ENCODE measurements at regions not wholly inside any gene's neighbourhood (a gene's known extent, or its start where the extent isn't known, plus 50 kb on each side); places are given as distances from the start of the nearest gene placed in this dataset.

DNA sequence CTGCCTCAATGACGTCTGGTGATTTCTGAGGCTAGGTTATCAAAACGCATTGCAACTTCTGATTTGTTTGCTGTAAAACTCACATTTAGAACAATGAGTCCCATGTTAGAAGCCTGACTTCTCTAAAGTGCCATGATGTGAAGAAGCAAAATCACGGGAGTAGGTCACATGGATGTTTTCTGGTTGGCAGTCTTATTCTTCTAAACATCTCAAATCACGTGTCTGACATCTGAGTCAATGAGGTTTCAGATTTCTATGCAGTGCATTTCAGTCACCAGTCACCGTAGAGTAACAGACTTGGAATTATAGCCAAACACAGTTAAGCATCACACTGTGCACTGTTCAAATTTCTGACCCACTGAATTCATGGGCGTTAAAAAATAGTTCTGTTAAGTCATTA, 482.1 kb downstream of the TMA16 start:
- no peak overlapping the region for H3K4me3 ChIP-seq (ENCODE audit: low read depth, low read length)
- TF ChIP-seq POLR2A (IDR thresholded peaks at IDR 0.05; ENCODE audit: extremely low read depth, insufficient read length), result no peak
- TF ChIP-seq CTCF (IDR thresholded peaks at IDR 0.05; ENCODE audit: low read depth, low read length), result no peak
- no peak for TF ChIP-seq MAX (IDR thresholded peaks at IDR 0.05; ENCODE audit: low read depth, low read length)
- no peak for TF ChIP-seq MYC (IDR thresholded peaks at IDR 0.05; ENCODE audit: low read depth, low read length)
- no peak for DNase-seq (ENCODE audit: low read depth)

DNA sequence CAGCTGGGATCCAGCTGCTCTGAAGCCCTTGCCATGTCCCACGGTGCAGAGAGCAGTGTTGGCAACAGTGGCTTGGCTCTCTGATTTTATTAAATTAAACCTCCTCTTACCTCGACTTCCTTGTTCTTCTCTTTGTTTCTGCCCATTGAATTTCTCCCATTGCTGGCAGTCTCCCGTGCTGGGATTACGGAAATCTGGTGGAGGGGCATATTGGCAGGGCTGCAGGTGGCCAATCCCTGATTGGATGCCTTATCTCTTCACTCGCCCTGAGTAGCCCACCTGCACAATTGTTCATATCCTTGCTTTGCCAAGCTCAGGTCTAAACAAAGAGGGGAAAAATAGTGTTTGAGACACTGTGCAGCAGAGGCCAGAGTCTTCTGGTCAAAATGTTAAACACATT, 493.9 kb downstream of the TMA16 start:
- no peak overlapping the region for H3K4me3 ChIP-seq (ENCODE audit: low read depth, low read length)
- DNase-seq (ENCODE audit: low read depth), result no peak
- TF ChIP-seq MYC (IDR thresholded peaks at IDR 0.05; ENCODE audit: low read depth, low read length), result no peak
- no peak for TF ChIP-seq MAX (IDR thresholded peaks at IDR 0.05; ENCODE audit: low read depth, low read length)
- no peak for TF ChIP-seq CTCF (IDR thresholded peaks at IDR 0.05; ENCODE audit: low read depth, low read length)
- no peak for TF ChIP-seq POLR2A (IDR thresholded peaks at IDR 0.05; ENCODE audit: extremely low read depth, insufficient read length)

GRCh38 chr4:163988865-163989264, 494.4 kb downstream of the TMA16 start:
- DNase-seq (ENCODE audit: low read depth), result no peak
- H3K4me3 ChIP-seq (ENCODE audit: low read depth, low read length), result no peak overlapping the region
- TF ChIP-seq MAX (IDR thresholded peaks at IDR 0.05; ENCODE audit: low read depth, low read length), result no peak
- TF ChIP-seq MYC (IDR thresholded peaks at IDR 0.05; ENCODE audit: low read depth, low read length), result no peak
- no peak for TF ChIP-seq CTCF (IDR thresholded peaks at IDR 0.05; ENCODE audit: low read depth, low read length)
- TF ChIP-seq POLR2A (IDR thresholded peaks at IDR 0.05; ENCODE audit: extremely low read depth, insufficient read length), result no peak

DNA sequence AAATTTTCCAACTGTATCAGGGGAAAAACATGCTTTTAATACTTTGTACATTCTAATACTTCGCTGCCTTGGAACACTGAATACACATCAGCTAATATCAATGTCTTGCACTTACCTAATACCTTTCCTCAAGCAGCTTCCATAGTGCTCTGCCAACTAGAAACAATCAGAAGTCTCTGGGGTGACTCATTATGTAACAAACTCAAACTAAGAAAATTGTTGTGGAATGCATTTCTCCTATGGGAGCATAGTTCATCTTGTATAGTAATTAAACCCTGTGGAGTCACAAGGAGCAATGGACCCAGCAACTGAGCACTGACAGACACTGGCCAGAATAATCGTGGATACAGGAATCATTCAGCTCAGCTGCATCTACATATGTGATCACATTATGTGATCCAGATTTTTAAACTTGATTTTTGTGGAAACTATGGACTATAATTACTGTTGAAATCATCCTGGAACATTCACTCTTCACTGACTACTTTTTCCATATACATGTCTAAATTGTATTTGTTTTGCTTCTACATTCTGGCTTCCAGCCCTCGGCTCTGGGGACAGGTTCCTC, 496.9 kb downstream of the TMA16 start:
- DNase-seq (ENCODE audit: low read depth), result no peak

GRCh38 chr4:164009435-164009834, 514.9 kb downstream of the TMA16 start:
- TF ChIP-seq CTCF (IDR thresholded peaks at IDR 0.05; ENCODE audit: low read depth, low read length) (no peak), MAX (IDR thresholded peaks at IDR 0.05; ENCODE audit: low read depth, low read length) (no peak), POLR2A (IDR thresholded peaks at IDR 0.05; ENCODE audit: extremely low read depth, insufficient read length) (no peak), MYC (IDR thresholded peaks at IDR 0.05; ENCODE audit: low read depth, low read length) (no peak)
- H3K4me3 ChIP-seq (ENCODE audit: low read depth, low read length), result no peak overlapping the region
- no peak for DNase-seq (ENCODE audit: low read depth)

More for the DNA sequence above, 496.9 kb downstream of the TMA16 start:
- no peak overlapping the region for H3K4me3 ChIP-seq (ENCODE audit: low read depth, low read length)
- TF ChIP-seq MAX (IDR thresholded peaks at IDR 0.05; ENCODE audit: low read depth, low read length) (no peak), CTCF (IDR thresholded peaks at IDR 0.05; ENCODE audit: low read depth, low read length) (no peak), POLR2A (IDR thresholded peaks at IDR 0.05; ENCODE audit: extremely low read depth, insufficient read length) (no peak), MYC (IDR thresholded peaks at IDR 0.05; ENCODE audit: low read depth, low read length) (no peak)

Data from NB4 (cell line).